Neural cell (in vitro differentiated cells): ENCODE measurements at regions not wholly inside any gene's neighbourhood (a gene's known extent, or its start where the extent isn't known, plus 50 kb on each side); places are given as distances from the start of the nearest gene placed in this dataset.

ENCODE experiments used
- H2AFZ ChIP-seq: fragments of 200-600, 300-800 bp; sonication (generic), shearing (Covaris generic); 2 replicates; pipeline ENCODE4 v1.6.0; 2014; ENCODE audit warnings: low read depth, mild to moderate bottlenecking, antibody characterized with exemption, low read length, moderate library complexity
- H3F3A ChIP-seq: fragments of 200-600 bp; shearing (Covaris generic); 2 replicates; pipeline ENCODE4 v1.6.1; 2016; ENCODE audit warnings: mild to moderate bottlenecking, moderate library complexity, mixed read lengths, antibody characterized with exemption, low read length; ENCODE audit not compliant: insufficient read depth, poor library complexity, severe bottlenecking
- H3K27ac ChIP-seq: fragments of 200-600, 300-800 bp; sonication (generic), shearing (Covaris generic); 2 replicates; pipeline ENCODE4 v1.5.1; 2014; ENCODE audit warnings: mild to moderate bottlenecking, low read length, moderate library complexity
- H3K27me3 ChIP-seq: fragments of 300-800, 200-600 bp; sonication (generic), shearing (Covaris generic); 2 replicates; pipeline ENCODE4 v1.6.0; 2014; ENCODE audit warnings: mild to moderate bottlenecking, low read depth, low read length, moderate library complexity; ENCODE audit not compliant: insufficient read depth
- H3K36me3 ChIP-seq: fragments of 300-800, 200-600 bp; sonication (generic), shearing (Covaris generic); 2 replicates; pipeline ENCODE4 v1.5.1; 2014; ENCODE audit warnings: mild to moderate bottlenecking, antibody characterized with exemption, low read length, moderate library complexity; ENCODE audit not compliant: insufficient read depth
- H3K4me2 ChIP-seq: fragments of 300-800, 200-600 bp; sonication (generic), shearing (Covaris generic); 2 replicates; pipeline ENCODE4 v1.6.0; 2014; ENCODE audit warnings: mild to moderate bottlenecking, low read length
- H3K4me3 ChIP-seq: fragments of 300-800, 200-600 bp; sonication (generic), shearing (Covaris generic); 2 replicates; pipeline ENCODE4 v1.5.1; 2014; ENCODE audit warnings: mild to moderate bottlenecking, low read length, moderate library complexity
- H3K79me2 ChIP-seq: fragments of 200-600 bp; shearing (Covaris generic); replicated peaks from 2 replicates; pipeline ENCODE4 v1.6.0; 2014; ENCODE audit warnings: mild to moderate bottlenecking, low read length, moderate library complexity; ENCODE audit not compliant: insufficient read depth
- H3K9ac ChIP-seq: fragments of 300-800, 200-600 bp; sonication (generic), shearing (Covaris generic); 2 replicates; pipeline ENCODE4 v1.6.1; 2016; ENCODE audit warnings: mild to moderate bottlenecking, low read length, mixed read lengths
- H3K9me2 ChIP-seq: fragments of 200-600 bp; shearing (Covaris generic); 2 replicates; pipeline ENCODE4 v1.6.1; 2016; ENCODE audit warnings: mild to moderate bottlenecking, low read length, mixed read lengths; ENCODE audit not compliant: insufficient read depth
- H3K9me3 ChIP-seq: fragments of 200-600, 300-800 bp; sonication (generic), shearing (Covaris generic); 2 replicates; pipeline ENCODE4 v1.6.1; 2016; ENCODE audit warnings: mild to moderate bottlenecking, mixed run types, low read length, moderate library complexity, mixed read lengths
- H4K20me1 ChIP-seq: fragments of 200-600 bp; shearing (Covaris generic); 2 replicates; pipeline ENCODE4 v1.6.1; 2016; ENCODE audit warnings: mild to moderate bottlenecking, mixed run types; ENCODE audit not compliant: insufficient read depth
- CTCF ChIP-seq: fragments of 450-650 bp; IDR thresholded peaks from 2 replicates; pipeline ENCODE4 v1.5.1; 2014; ENCODE audit warnings: antibody characterized with exemption, mild to moderate bottlenecking, moderate library complexity; ENCODE audit not compliant: poor library complexity, severe bottlenecking
- EP300 ChIP-seq: fragments of 450-650 bp; conservative IDR thresholded peaks from 2 replicates; pipeline ENCODE4 v1.6.1; 2014; ENCODE audit warnings: antibody characterized with exemption, mild to moderate bottlenecking, moderate library complexity; ENCODE audit not compliant: poor library complexity, severe bottlenecking
- EZH2 ChIP-seq: fragments of 200-600, 300-800 bp; shearing (Covaris generic), sonication (generic); IDR thresholded peaks from 2 replicates; pipeline ENCODE4 v1.6.1; 2014; ENCODE audit warnings: antibody characterized with exemption, low read length, borderline replicate concordance, mild to moderate bottlenecking; ENCODE audit not compliant: insufficient read depth, poor library complexity, severe bottlenecking
- MXI1 ChIP-seq: fragments of 450-650 bp; conservative IDR thresholded peaks from 2 replicates; pipeline ENCODE4 v1.6.1; 2014; ENCODE audit warnings: antibody characterized with exemption, mild to moderate bottlenecking; ENCODE audit not compliant: poor library complexity, severe bottlenecking
- POLR2AphosphoS5 ChIP-seq: IDR thresholded peaks from 2 replicates; pipeline ENCODE4 v1.6.1; 2012
- RAD21 ChIP-seq: fragments of 450-650 bp; conservative IDR thresholded peaks from 2 replicates; pipeline ENCODE4 v1.6.1; 2014; ENCODE audit warnings: antibody characterized with exemption, mild to moderate bottlenecking, moderate library complexity
- REST ChIP-seq: IDR thresholded peaks from 2 replicates; pipeline ENCODE4 v1.6.1; 2012; ENCODE audit warnings: borderline replicate concordance
- SMC3 ChIP-seq: fragments of 450-650 bp; conservative IDR thresholded peaks from 2 replicates; pipeline ENCODE4 v1.6.1; 2014; ENCODE audit warnings: antibody characterized with exemption, mild to moderate bottlenecking, moderate library complexity; ENCODE audit not compliant: poor library complexity
- TAF1 ChIP-seq: IDR thresholded peaks from 2 replicates; pipeline ENCODE4 v1.6.1; 2012; ENCODE audit warnings: low read depth

GRCh38 chr2:238703436-238703835 is 144.4 kb upstream of the TWIST2 start:
- no peak overlapping the region for H3K4me2 ChIP-seq
- no peaks in the 10 kb centered on the region for H3K27me3 ChIP-seq
- no peak overlapping the region for H3K4me3 ChIP-seq
- H3K9me2 ChIP-seq = no peaks in the 10 kb centered on the region
- H3K27ac ChIP-seq = no peak overlapping the region
- H3K79me2 ChIP-seq = no peaks in the 10 kb centered on the region
- H4K20me1 ChIP-seq = no peaks in the 10 kb centered on the region
- TF ChIP-seq MXI1 = no peak
- H2AFZ ChIP-seq = no peak overlapping the region
- H3K9me3 ChIP-seq = no peaks in the 10 kb centered on the region
- H3K36me3 ChIP-seq = no peaks in the 10 kb centered on the region
- H3F3A ChIP-seq = no peaks in the 10 kb centered on the region
- no peak overlapping the region for H3K9ac ChIP-seq

- Histone ChIP-seq H4K20me1 (no peaks in the 10 kb centered on the region), H3K27ac (no peak overlapping the region), H3K27me3 (no peaks in the 10 kb centered on the region), H3K4me3 (no peak overlapping the region), H3K9me3 (no peaks in the 10 kb centered on the region), H3F3A (no peaks in the 10 kb centered on the region), H3K36me3 (no peaks in the 10 kb centered on the region), H3K79me2 (no peaks in the 10 kb centered on the region), H3K9ac (no peak overlapping the region), H3K4me2 (no peak overlapping the region), H3K9me2 (no peaks in the 10 kb centered on the region), H2AFZ (no peak overlapping the region)
- TF ChIP-seq EP300 (no peak), EZH2 (no peak), MXI1 (no peak)
These were observed 143.2 kb upstream of the TWIST2 start for GRCh38 chr2:238704471-238705225.

DNA sequence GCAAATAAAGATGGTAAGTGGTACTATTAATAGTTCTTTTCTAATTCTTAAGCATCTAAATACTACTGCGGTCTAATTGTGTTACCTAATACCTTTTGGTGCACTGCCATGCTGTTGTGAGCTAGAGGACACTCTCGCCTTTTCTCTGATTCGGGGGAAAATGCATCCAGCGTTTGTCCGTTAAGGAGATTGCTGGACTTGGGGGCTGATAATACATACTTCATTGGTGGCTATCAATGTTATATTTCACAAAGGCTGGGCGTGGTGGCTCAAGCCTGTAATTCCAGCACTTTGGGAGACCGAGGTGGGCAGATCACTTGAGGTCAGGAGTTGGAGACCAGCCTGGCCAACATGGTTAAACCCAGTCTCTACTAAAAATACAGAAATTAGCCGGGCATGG is 141.7 kb upstream of the TWIST2 start:
- Histone ChIP-seq H3K27me3 (no peaks in the 10 kb centered on the region), H3K4me3 (no peak overlapping the region), H3F3A (no peaks in the 10 kb centered on the region), H3K36me3 (no peaks in the 10 kb centered on the region), H3K9me2 (no peaks in the 10 kb centered on the region), H3K27ac (no peak overlapping the region), H3K9me3 (no peaks in the 10 kb centered on the region), H4K20me1 (no peaks in the 10 kb centered on the region), H3K9ac (no peak overlapping the region), H3K4me2 (no peak overlapping the region), H3K79me2 (no peaks in the 10 kb centered on the region), H2AFZ (no peak overlapping the region)
- TF ChIP-seq RAD21 = no peak
- no peak for TF ChIP-seq MXI1
- no peak for TF ChIP-seq CTCF
- no peak for TF ChIP-seq TAF1
- TF ChIP-seq REST = no peak
- TF ChIP-seq SMC3 = no peak
- TF ChIP-seq POLR2AphosphoS5 = no peak
